ENCODE measurements at regions not wholly inside any gene's neighbourhood (a gene's known extent, or its start where the extent isn't known, plus 50 kb on each side); places are given as distances from the start of the nearest gene placed in this dataset.

GRCh38 chr6:43993881-43994523, 133.2 kb downstream of the MRPL14 start:
- no peak for TF ChIP-seq FOXP2 (optimal IDR thresholded peaks at IDR 0.05; ENCODE audit: borderline replicate concordance, extremely low read depth, extremely low read length, insufficient read depth)
- TF ChIP-seq TAF1 (IDR thresholded peaks at IDR 0.05; ENCODE audit: borderline replicate concordance, insufficient read depth, low read length): no peak
- TF ChIP-seq POLR2AphosphoS5 (IDR thresholded peaks at IDR 0.05; ENCODE audit: low read depth, low read length): no peak
- no peak for TF ChIP-seq SIN3A (IDR thresholded peaks at IDR 0.05; ENCODE audit: borderline replicate concordance, insufficient read depth, low read length)
- TF ChIP-seq REST (IDR thresholded peaks at IDR 0.05; ENCODE audit: insufficient read depth in 1 of 2, low read depth in 2 of 2, low read length in 2 of 2): no peak

- no peak for TF ChIP-seq REST (IDR thresholded peaks at IDR 0.05; ENCODE audit: insufficient read depth in 1 of 2, low read depth in 2 of 2, low read length in 2 of 2)
- TF ChIP-seq POLR2AphosphoS5 (IDR thresholded peaks at IDR 0.05; ENCODE audit: low read depth, low read length): no peak
- no peak for TF ChIP-seq SIN3A (IDR thresholded peaks at IDR 0.05; ENCODE audit: borderline replicate concordance, insufficient read depth, low read length)
Measured at GRCh38 chr6:43992783-43993644, 134.2 kb downstream of the MRPL14 start.

- no peak for TF ChIP-seq POLR2AphosphoS5 (IDR thresholded peaks at IDR 0.05; ENCODE audit: low read depth, low read length)
Measured at GRCh38 chr6:43992126-43992663, 135.1 kb downstream of the MRPL14 start.

- TF ChIP-seq POLR2AphosphoS5 (IDR thresholded peaks at IDR 0.05; ENCODE audit: low read depth, low read length) (no peak), REST (IDR thresholded peaks at IDR 0.05; ENCODE audit: insufficient read depth in 1 of 2, low read depth in 2 of 2, low read length in 2 of 2) (no peak), FOXP2 (optimal IDR thresholded peaks at IDR 0.05; ENCODE audit: borderline replicate concordance, extremely low read depth, extremely low read length, insufficient read depth) (peak; percentile 93), SIN3A (IDR thresholded peaks at IDR 0.05; ENCODE audit: borderline replicate concordance, insufficient read depth, low read length) (no peak), TAF1 (IDR thresholded peaks at IDR 0.05; ENCODE audit: borderline replicate concordance, insufficient read depth, low read length) (no peak)
Measured at GRCh38 chr6:43990627-43991619, 136.3 kb downstream of the MRPL14 start.

- TF ChIP-seq REST (IDR thresholded peaks at IDR 0.05; ENCODE audit: insufficient read depth in 1 of 2, low read depth in 2 of 2, low read length in 2 of 2) (no peak), SIN3A (IDR thresholded peaks at IDR 0.05; ENCODE audit: borderline replicate concordance, insufficient read depth, low read length) (no peak), FOXP2 (optimal IDR thresholded peaks at IDR 0.05; ENCODE audit: borderline replicate concordance, extremely low read depth, extremely low read length, insufficient read depth) (no peak), TAF1 (IDR thresholded peaks at IDR 0.05; ENCODE audit: borderline replicate concordance, insufficient read depth, low read length) (no peak), POLR2AphosphoS5 (IDR thresholded peaks at IDR 0.05; ENCODE audit: low read depth, low read length) (no peak)
Measured at GRCh38 chr6:43990275-43990626, 137.0 kb downstream of the MRPL14 start.

All from PFSK-1 (cell line).